ENCODE measurements at regions not wholly inside any gene's neighbourhood (a gene's known extent, or its start where the extent isn't known, plus 50 kb on each side); places are given as distances from the start of the nearest gene placed in this dataset.

DNA sequence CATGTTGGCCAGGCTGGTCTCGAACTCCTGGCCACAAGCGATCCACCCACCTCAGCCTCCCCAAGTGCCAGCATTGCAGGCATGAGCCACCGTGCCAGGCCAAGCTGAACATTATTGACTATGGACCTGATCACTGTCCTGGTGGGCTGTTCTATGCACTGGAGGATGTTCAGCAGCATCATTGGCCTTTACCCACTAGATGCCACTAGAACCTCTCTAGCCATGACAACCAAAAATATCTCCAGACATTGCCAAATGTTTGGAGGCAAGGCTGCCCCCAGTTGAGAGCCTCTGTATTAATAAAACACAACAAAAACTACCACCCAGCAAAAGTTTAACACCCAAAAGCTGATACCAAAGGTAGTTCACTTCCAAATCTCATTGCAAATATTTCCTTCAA is 110.8 kb upstream of the SOD1 start:
- H3K27me3 ChIP-seq (ENCODE audit: control insufficient read depth, insufficient read depth, low read length) = no peaks in the 10 kb centered on the region
- no peak overlapping the region for H3K4me3 ChIP-seq (ENCODE audit: low read length)
- H3K27ac ChIP-seq (ENCODE audit: low read depth, low read length) = no peak overlapping the region
- H3K4me1 ChIP-seq (ENCODE audit: control insufficient read depth, insufficient read depth, low read length) = no peaks in the 10 kb centered on the region
- H3K9ac ChIP-seq (ENCODE audit: low read length) = no peak overlapping the region
- H3K36me3 ChIP-seq (ENCODE audit: control insufficient read depth, insufficient read depth, low read length) = no peaks in the 10 kb centered on the region

DNA sequence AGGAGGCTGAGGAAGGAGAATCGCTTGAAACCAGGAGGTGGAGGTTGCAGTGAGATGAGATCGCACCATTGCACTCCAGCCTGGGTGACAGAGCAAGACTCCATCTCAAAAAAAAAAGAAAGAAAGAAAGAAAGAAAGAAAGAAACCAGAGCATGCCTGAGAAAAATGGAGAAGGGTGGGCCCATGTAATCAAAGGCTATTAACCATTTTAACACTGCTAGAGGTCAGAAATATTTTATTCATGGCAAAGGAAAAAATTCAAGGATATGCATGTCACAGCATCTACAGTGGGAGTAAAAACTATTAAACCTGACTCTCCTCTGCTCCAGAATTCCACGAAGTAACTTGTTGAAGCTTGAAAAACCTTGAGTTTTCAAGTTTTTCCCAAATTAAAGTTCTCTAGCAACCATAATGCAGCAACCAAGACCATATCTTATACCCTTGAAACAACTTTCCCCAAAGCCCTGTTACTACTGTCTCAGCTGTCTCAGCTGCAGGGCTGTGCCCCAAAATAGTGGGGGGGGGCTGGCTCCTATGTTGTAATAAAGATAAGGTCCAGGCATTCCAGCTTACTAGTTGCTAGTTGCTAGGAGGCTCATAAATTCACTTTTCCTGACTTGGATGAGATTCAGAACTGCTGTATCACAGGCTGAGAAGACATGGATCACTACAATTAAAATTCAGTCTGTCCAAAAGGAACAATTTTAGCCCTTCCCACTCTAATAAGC is 112.9 kb upstream of the SOD1 start:
- H3K36me3 ChIP-seq (ENCODE audit: control insufficient read depth, insufficient read depth, low read length) = no peaks in the 10 kb centered on the region
- no peak overlapping the region for H3K27ac ChIP-seq (ENCODE audit: low read depth, low read length)
- H3K4me1 ChIP-seq (ENCODE audit: control insufficient read depth, insufficient read depth, low read length) = no peaks in the 10 kb centered on the region
- no peaks in the 10 kb centered on the region for H3K27me3 ChIP-seq (ENCODE audit: control insufficient read depth, insufficient read depth, low read length)
- no peak overlapping the region for H3K4me3 ChIP-seq (ENCODE audit: low read length)
- H3K9ac ChIP-seq (ENCODE audit: low read length) = no peak overlapping the region

DNA sequence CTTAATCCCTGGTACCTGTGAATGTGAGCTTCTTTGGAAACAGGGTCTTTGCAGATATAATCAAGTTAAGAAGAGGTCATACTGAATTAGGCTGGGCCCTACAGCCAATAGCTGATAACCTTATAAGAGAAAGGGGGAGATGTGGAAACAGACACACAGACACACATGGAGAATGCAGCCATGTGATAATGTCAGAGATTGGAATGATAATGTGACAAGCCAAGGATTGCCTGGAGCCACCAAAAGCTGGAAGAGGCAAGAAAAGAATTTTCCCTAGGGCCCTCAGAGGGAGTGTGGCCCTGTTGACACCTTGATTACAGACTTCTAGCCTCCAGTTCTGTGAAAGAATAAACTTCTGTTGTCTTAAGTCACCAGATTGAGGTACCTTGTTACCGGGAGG is 114.5 kb upstream of the SOD1 start:
- H3K4me3 ChIP-seq (ENCODE audit: low read length) = no peak overlapping the region
- H3K36me3 ChIP-seq (ENCODE audit: control insufficient read depth, insufficient read depth, low read length) = no peaks in the 10 kb centered on the region
- no peak overlapping the region for H3K9ac ChIP-seq (ENCODE audit: low read length)
- H3K27me3 ChIP-seq (ENCODE audit: control insufficient read depth, insufficient read depth, low read length) = no peaks in the 10 kb centered on the region
- no peaks in the 10 kb centered on the region for H3K4me1 ChIP-seq (ENCODE audit: control insufficient read depth, insufficient read depth, low read length)
- H3K27ac ChIP-seq (ENCODE audit: low read depth, low read length) = no peak overlapping the region

DNA sequence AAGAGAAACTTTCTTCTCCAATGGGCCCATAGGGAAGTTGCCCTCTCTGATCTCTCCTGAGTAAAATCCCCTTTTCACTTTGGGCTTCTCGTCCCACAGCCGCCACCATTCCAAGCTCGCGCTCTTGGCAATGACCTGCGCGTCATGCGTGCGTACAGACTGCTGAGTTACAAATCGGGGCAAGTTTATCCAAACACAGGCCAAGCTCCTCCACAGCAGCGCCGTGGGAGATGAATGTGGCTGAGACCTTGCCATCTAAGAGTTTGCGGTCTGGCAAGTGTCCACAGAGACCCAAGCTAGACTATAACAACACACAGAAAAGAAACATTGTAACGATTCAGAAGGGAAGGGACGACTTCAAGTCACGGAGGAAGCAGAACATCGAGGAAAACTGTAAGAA is 116.3 kb upstream of the SOD1 start:
- Histone ChIP-seq H3K36me3 (ENCODE audit: control insufficient read depth, insufficient read depth, low read length) (no peaks in the 10 kb centered on the region), H3K27me3 (ENCODE audit: control insufficient read depth, insufficient read depth, low read length) (no peaks in the 10 kb centered on the region), H3K4me3 (ENCODE audit: low read length) (no peak overlapping the region), H3K4me1 (ENCODE audit: control insufficient read depth, insufficient read depth, low read length) (no peaks in the 10 kb centered on the region), H3K27ac (ENCODE audit: low read depth, low read length) (no peak overlapping the region), H3K9ac (ENCODE audit: low read length) (no peak overlapping the region)

DNA sequence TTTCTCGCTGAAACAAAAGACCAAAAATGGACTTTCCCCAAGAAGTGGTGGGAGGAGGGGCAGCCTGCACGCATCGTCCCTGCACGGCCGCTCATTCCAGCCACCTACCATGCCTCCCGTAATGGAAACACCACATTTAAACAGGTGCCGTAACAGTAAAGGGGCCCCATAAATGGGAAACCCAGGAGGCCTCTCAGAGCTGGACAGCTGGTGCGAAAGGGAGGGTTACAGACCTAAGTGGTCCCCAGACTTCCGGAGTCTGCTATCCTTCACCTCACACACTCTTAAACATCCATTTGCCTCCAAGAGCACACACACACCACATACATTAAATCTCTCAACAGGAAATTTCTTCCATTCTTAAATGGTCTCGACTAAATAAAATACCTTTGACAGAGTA is 120.7 kb upstream of the SOD1 start:
- Histone ChIP-seq H3K27me3 (ENCODE audit: control insufficient read depth, insufficient read depth, low read length) (no peaks in the 10 kb centered on the region), H3K9ac (ENCODE audit: low read length) (no peak overlapping the region), H3K27ac (ENCODE audit: low read depth, low read length) (no peak overlapping the region), H3K36me3 (ENCODE audit: control insufficient read depth, insufficient read depth, low read length) (no peaks in the 10 kb centered on the region), H3K4me3 (ENCODE audit: low read length) (no peak overlapping the region), H3K4me1 (ENCODE audit: control insufficient read depth, insufficient read depth, low read length) (no peaks in the 10 kb centered on the region)

DNA sequence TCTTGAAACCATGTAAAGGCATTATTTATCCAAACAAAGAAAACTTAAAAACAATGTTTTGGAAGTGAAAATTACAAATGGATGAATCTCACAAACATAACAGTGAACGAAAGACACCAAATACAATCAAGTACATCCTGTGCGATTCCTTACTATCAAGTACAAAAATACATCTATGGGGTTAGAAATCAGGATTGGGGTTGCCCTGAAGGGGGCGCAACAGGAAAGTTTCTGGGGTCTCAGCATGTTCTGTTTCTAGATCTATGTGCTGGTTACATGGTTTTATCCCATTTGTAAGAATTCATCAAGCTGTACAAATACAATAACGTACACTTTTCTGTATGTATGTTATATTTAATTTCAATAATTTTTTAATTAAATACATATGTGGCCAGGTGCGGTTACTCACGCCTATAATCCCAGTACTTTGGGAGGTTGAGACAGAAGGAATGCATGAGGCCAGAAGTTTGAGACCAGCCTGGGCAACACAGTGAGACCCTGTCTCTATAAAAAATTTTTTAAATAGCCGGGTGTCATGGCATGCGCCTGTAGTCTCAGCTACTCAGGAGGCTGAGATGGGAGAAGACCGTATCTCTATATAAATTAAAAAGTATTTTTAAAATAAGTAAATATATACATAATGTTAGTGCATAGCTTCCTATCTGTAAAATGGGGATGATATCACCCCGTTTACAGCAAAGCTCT is 121.5 kb upstream of the SOD1 start:
- H3K36me3 ChIP-seq (ENCODE audit: control insufficient read depth, insufficient read depth, low read length) = no peaks in the 10 kb centered on the region

DNA sequence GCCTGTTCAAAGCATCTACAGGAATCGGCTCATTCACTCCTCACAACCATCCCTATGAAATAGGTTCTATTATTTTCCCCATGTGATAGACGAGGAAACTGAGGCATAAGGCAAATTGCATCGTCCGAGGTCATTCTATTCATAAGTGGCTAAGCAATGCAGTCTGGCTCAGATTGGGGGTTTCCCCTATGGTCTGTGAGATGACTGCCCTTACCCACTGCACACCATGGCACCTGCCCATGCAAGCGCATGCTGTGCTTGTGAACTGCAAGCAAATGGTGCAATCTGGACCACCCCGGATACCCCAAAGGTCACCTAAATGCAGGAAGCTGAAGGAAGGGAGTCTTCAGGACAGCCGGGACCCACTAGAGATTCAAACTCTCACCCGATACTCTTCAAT is 123.4 kb upstream of the SOD1 start:
- no peak overlapping the region for H3K27ac ChIP-seq (ENCODE audit: low read depth, low read length)
- H3K27me3 ChIP-seq (ENCODE audit: control insufficient read depth, insufficient read depth, low read length) = no peaks in the 10 kb centered on the region
- H3K4me3 ChIP-seq (ENCODE audit: low read length) = no peak overlapping the region
- H3K36me3 ChIP-seq (ENCODE audit: control insufficient read depth, insufficient read depth, low read length) = no peaks in the 10 kb centered on the region
- no peak overlapping the region for H3K9ac ChIP-seq (ENCODE audit: low read length)
- H3K4me1 ChIP-seq (ENCODE audit: control insufficient read depth, insufficient read depth, low read length) = no peaks in the 10 kb centered on the region

More for the DNA sequence above, 121.5 kb upstream of the SOD1 start:
- Histone ChIP-seq H3K9ac (ENCODE audit: low read length) (no peak overlapping the region), H3K4me3 (ENCODE audit: low read length) (no peak overlapping the region), H3K27me3 (ENCODE audit: control insufficient read depth, insufficient read depth, low read length) (no peaks in the 10 kb centered on the region), H3K27ac (ENCODE audit: low read depth, low read length) (no peak overlapping the region), H3K4me1 (ENCODE audit: control insufficient read depth, insufficient read depth, low read length) (no peaks in the 10 kb centered on the region)

DNA sequence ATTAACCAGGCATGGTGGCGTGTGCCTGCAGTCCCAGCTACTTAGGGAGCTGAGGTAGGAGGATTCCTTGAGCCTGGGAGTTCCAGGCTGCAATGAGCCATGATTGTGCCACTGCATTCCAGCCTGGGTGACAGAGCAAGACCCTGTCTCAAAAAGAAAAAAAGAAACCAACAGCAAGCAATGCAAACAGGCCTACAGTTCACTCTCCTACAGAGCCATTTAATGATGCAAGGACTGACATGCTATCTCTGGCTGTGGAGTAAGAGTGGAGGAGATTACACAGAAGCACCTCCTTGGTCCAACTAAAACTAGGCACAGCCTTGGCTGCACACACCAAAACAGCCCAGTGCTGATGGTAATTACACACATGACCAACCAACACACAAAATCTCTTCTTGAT is 127.5 kb upstream of the SOD1 start:
- no peaks in the 10 kb centered on the region for H3K4me1 ChIP-seq (ENCODE audit: control insufficient read depth, insufficient read depth, low read length)

DNA sequence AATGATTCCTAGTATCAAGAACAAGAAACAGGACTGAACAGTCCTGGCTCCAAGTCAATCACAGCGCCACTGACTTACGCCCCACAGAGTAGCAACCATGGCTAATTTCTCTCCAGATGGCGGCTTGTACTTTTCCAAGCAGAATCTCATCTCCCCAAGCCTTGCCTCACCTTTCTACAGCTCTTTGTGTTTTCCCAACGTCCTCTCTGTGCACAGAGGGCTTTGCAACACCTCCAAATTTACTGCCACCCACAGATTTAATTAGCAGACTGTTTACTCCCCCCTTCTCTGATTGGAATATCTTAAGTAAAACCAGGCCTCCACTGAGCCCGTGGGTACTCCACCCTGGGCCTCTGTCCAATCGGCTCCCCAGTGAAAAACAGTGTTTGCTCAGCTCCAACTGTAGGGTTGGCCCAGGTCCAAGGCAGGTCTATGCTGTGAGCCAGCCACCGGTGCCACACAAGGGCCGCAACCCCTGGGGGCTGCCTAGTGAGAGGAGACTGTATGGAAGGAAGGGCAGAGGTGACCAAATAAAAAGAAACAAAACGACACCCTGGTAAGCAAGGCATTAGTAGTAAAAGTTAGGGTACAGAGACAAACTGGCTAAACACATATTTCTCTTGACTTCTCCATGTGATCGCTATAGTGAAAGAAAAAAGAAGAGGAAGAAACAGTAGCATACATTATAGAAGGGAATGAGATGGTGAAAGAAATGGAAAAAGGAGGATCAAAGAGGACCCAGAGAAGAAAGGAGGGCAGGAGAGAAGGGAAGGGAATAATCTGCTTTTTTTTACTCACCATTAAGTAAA is 128.4 kb upstream of the SOD1 start:
- no peak overlapping the region for H3K27ac ChIP-seq (ENCODE audit: low read depth, low read length)
- no peaks in the 10 kb centered on the region for H3K36me3 ChIP-seq (ENCODE audit: control insufficient read depth, insufficient read depth, low read length)
- H3K4me1 ChIP-seq (ENCODE audit: control insufficient read depth, insufficient read depth, low read length) = no peaks in the 10 kb centered on the region
- no peaks in the 10 kb centered on the region for H3K27me3 ChIP-seq (ENCODE audit: control insufficient read depth, insufficient read depth, low read length)
- H3K4me3 ChIP-seq (ENCODE audit: low read length) = no peak overlapping the region
- no peak overlapping the region for H3K9ac ChIP-seq (ENCODE audit: low read length)

More for the DNA sequence above, 127.5 kb upstream of the SOD1 start:
- no peaks in the 10 kb centered on the region for H3K36me3 ChIP-seq (ENCODE audit: control insufficient read depth, insufficient read depth, low read length)
- no peaks in the 10 kb centered on the region for H3K27me3 ChIP-seq (ENCODE audit: control insufficient read depth, insufficient read depth, low read length)
- no peak overlapping the region for H3K27ac ChIP-seq (ENCODE audit: low read depth, low read length)
- H3K4me3 ChIP-seq (ENCODE audit: low read length) = no peak overlapping the region
- H3K9ac ChIP-seq (ENCODE audit: low read length) = no peak overlapping the region

DNA sequence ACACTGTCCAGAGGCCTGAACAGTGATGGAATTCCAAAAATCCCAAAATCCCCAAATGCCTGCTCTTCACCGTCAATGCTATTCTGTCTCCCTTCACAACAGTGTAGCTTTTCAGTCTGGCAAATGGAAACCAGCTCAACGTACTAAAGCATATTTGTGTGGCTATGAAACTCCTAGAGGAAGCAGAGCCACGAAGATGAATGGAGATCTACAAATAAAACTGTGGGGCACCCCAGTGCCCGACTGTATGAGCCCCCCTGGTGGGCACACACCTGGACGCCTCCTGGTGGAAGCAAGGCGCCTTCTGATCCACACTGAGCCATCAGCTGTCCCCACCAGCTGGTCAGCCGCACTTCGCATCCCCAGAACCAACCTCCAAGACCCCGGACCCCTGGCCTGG is 129.1 kb upstream of the SOD1 start:
- no peaks in the 10 kb centered on the region for H3K27me3 ChIP-seq (ENCODE audit: control insufficient read depth, insufficient read depth, low read length)
- H3K9ac ChIP-seq (ENCODE audit: low read length) = no peak overlapping the region
- H3K36me3 ChIP-seq (ENCODE audit: control insufficient read depth, insufficient read depth, low read length) = no peaks in the 10 kb centered on the region
- H3K27ac ChIP-seq (ENCODE audit: low read depth, low read length) = no peak overlapping the region
- H3K4me1 ChIP-seq (ENCODE audit: control insufficient read depth, insufficient read depth, low read length) = no peaks in the 10 kb centered on the region
- H3K4me3 ChIP-seq (ENCODE audit: low read length) = no peak overlapping the region

DNA sequence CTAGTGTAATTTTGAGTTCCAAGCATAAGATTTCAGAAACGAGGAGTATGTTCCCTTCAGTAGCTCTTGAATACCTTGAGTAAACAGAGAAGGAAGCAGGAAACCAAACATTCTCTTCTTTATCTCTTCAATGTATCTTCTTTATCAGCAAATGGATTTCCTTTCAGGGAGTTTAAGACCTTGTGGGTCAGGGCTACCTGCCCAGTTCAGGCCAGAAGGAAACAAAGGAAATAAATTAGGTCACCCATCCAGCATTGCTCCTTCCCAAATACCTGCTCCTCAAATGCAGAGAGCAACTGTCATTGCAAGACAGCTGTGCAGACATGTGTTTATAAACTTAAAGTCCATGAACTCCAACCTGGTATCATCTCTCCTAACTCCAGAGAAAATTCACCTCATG is 130.1 kb upstream of the SOD1 start:
- no peak overlapping the region for H3K27ac ChIP-seq (ENCODE audit: low read depth, low read length)
- H3K27me3 ChIP-seq (ENCODE audit: control insufficient read depth, insufficient read depth, low read length) = no peaks in the 10 kb centered on the region
- no peak overlapping the region for H3K4me3 ChIP-seq (ENCODE audit: low read length)
- H3K4me1 ChIP-seq (ENCODE audit: control insufficient read depth, insufficient read depth, low read length) = no peaks in the 10 kb centered on the region
- no peak overlapping the region for H3K9ac ChIP-seq (ENCODE audit: low read length)
- H3K36me3 ChIP-seq (ENCODE audit: control insufficient read depth, insufficient read depth, low read length) = no peaks in the 10 kb centered on the region

DNA sequence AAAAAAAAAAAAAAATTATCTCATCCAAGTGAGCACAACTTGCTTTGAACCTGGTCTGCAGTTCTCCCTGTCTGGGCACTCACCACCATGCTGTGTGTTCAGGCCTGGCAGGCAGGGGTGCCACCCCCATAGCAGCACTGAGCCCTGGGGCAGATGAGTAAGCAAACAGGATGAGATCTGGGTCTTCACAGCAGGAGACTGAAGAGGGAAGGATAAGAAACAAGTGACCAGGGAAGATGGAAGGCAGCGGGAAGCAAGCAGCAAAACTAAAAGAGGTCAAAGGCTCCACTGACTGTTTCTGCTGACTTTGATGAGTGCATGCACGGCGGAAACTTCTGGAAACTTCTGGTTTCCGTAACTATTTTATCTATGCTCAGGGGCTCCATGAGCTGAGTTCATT is 133.5 kb upstream of the SOD1 start:
- Histone ChIP-seq H3K9ac (ENCODE audit: low read length) (no peak overlapping the region), H3K27me3 (ENCODE audit: control insufficient read depth, insufficient read depth, low read length) (no peaks in the 10 kb centered on the region), H3K4me3 (ENCODE audit: low read length) (no peak overlapping the region), H3K36me3 (ENCODE audit: control insufficient read depth, insufficient read depth, low read length) (no peaks in the 10 kb centered on the region), H3K4me1 (ENCODE audit: control insufficient read depth, insufficient read depth, low read length) (no peaks in the 10 kb centered on the region), H3K27ac (ENCODE audit: low read depth, low read length) (no peak overlapping the region)

Measured in rectal smooth muscle tissue (tissue), 1 donor.